Common myeloid progenitor, CD34-positive (primary cell): ENCODE measurements at regions not wholly inside any gene's neighbourhood (a gene's known extent, or its start where the extent isn't known, plus 50 kb on each side); places are given as distances from the start of the nearest gene placed in this dataset.

Source experiments
- CTCF ChIA-PET: fragments of 350-600 bp; sonication (Branson Sonifier 250); formaldehyde crosslinking; loops from one replicate; lab custom pipeline; 2021; ENCODE audit warnings: antibody characterized with exemption; lab: Charles Lee
- POLR2A ChIA-PET: fragments of 350-600 bp; sonication (Branson Sonifier 250); formaldehyde crosslinking; loops from one replicate; lab custom pipeline; 2021; ENCODE audit warnings: antibody characterized with exemption; lab: Charles Lee
- DNase-seq, 3 donors: peaks; one replicate each; pipeline versions ENCODE4 v3.0.0 to v3.0.0-alpha.2; 2013
- H3K27ac ChIP-seq, 2 experiments: 1 replicate in 1 of 2; 2 replicates in 1 of 2; pipeline ENCODE4 v1.7.0; 2013; ENCODE audit warnings: inconsistent platforms in 2 of 2, low read length in 2 of 2, mild to moderate bottlenecking in 2 of 2, low read depth in 1 of 2, moderate library complexity in 1 of 2; ENCODE audit not compliant: severe bottlenecking in 2 of 2, insufficient read depth in 1 of 2, poor library complexity in 1 of 2
- H3K27me3 ChIP-seq, 5 experiments: replicated peaks in 2 of 5; 1 replicate in 3 of 5; 2 replicates in 2 of 5; pipeline versions ENCODE4 v1.6.1 to v1.7.0; 2013; ENCODE audit warnings: low read length in 4 of 5, mild to moderate bottlenecking in 2 of 5, moderate library complexity in 2 of 5, inconsistent platforms in 1 of 5; ENCODE audit not compliant: insufficient read depth in 5 of 5, control insufficient read depth in 4 of 5
- H3K36me3 ChIP-seq, 4 experiments: 1 replicate in 2 of 4; 2 replicates in 2 of 4; pipeline versions ENCODE4 v1.6.1 to v1.7.0; 2013; ENCODE audit warnings: low read length in 3 of 4, control low read depth in 1 of 4, mild to moderate bottlenecking in 1 of 4; ENCODE audit not compliant: control insufficient read depth in 4 of 4, insufficient read depth in 4 of 4
- H3K4me1 ChIP-seq, 4 experiments: 1 replicate in 3 of 4; 2 replicates in 1 of 4; pipeline versions ENCODE4 v1.6.1 to v1.7.1; 2013; ENCODE audit warnings: low read length in 3 of 4, mild to moderate bottlenecking in 3 of 4, control low read depth in 1 of 4, inconsistent platforms in 1 of 4, moderate library complexity in 1 of 4; ENCODE audit not compliant: control insufficient read depth in 4 of 4, insufficient read depth in 4 of 4; ENCODE audit errors: control extremely low read depth in 1 of 4
- H3K4me3 ChIP-seq, 7 experiments: 1 replicate in 4 of 7; 2 replicates in 3 of 7; pipeline versions ENCODE4 v1.5.1 to v1.7.0; 2013; ENCODE audit warnings: mild to moderate bottlenecking in 7 of 7, low read length in 6 of 7, moderate library complexity in 6 of 7, inconsistent platforms in 2 of 7, low read depth in 2 of 7, control low read depth in 1 of 7; ENCODE audit not compliant: insufficient read depth in 4 of 7, control insufficient read depth in 1 of 7; ENCODE audit errors: extremely low read depth in 1 of 7
- H3K9me3 ChIP-seq, 5 experiments: 1 replicate in 4 of 5; 2 replicates in 1 of 5; pipeline versions ENCODE4 v1.6.1 to v1.7.1; 2013; ENCODE audit warnings: low read length in 4 of 5, mild to moderate bottlenecking in 2 of 5, inconsistent platforms in 1 of 5, low read depth in 1 of 5, moderate library complexity in 1 of 5; ENCODE audit not compliant: control insufficient read depth in 4 of 5, insufficient read depth in 2 of 5; ENCODE audit errors: control extremely low read depth in 1 of 5
- WGBS: methylation state at CpG from one replicate; pipeline ENCODE4 v1.1.5; 2013; ENCODE audit not compliant: insufficient coverage; 5-methylcytosine and 5-hydroxymethylcytosine counted together

- peaks cover 0 to 7% (median 0%) of the 10 kb centered on the region in 5 experiments for H3K9me3 ChIP-seq
- H3K27me3 ChIP-seq, result no peaks in the 10 kb centered on the region
- no peak overlapping the region for H3K27ac ChIP-seq
- WGBS, result 94% methylated on average over 2 of the region's 2 CpGs
- ChIA-PET POLR2A (no interaction called here), CTCF (no interaction called here)
- H3K4me1 ChIP-seq, result no peaks in the 10 kb centered on the region
- DNase-seq, result no peak
- H3K36me3 ChIP-seq, result no peaks in the 10 kb centered on the region
- H3K4me3 ChIP-seq, result no peak overlapping the region
These were observed 461.5 kb downstream of the MN1 start for GRCh38 chr22:27340047-27340446.

GRCh38 chr22:27344546-27344945, 457.0 kb downstream of the MN1 start:
- no peak for DNase-seq
- ChIA-PET POLR2A (no interaction called here), CTCF (no interaction called here)
- Histone ChIP-seq H3K27ac (no peak overlapping the region), H3K4me1 (no peaks in the 10 kb centered on the region), H3K36me3 (no peaks in the 10 kb centered on the region), H3K27me3 (no peaks in the 10 kb centered on the region), H3K9me3 (peaks cover 0 to 8% (median 0%) of the 10 kb centered on the region in 5 experiments), H3K4me3 (no peak overlapping the region)
- WGBS, result 100% methylated on average over 1 of the region's 1 CpG

GRCh38 chr22:27345691-27346090, 455.9 kb downstream of the MN1 start:
- H3K4me1 ChIP-seq, result no peaks in the 10 kb centered on the region
- ChIA-PET POLR2A (no interaction called here), CTCF (no interaction called here)
- no peak overlapping the region for H3K4me3 ChIP-seq
- no peak overlapping the region for H3K27ac ChIP-seq
- no peaks in the 10 kb centered on the region for H3K36me3 ChIP-seq
- WGBS, result 96% methylated on average over 6 of the region's 7 CpGs
- H3K9me3 ChIP-seq, result peaks cover 0 to 10% (median 0%) of the 10 kb centered on the region in 5 experiments
- DNase-seq, result no peak
- H3K27me3 ChIP-seq, result no peaks in the 10 kb centered on the region

GRCh38 chr22:27347951-27348350, 453.6 kb downstream of the MN1 start:
- ChIA-PET POLR2A (no interaction called here), CTCF (no interaction called here)
- DNase-seq, result no peak
- no peaks in the 10 kb centered on the region for H3K27me3 ChIP-seq
- no peaks in the 10 kb centered on the region for H3K4me1 ChIP-seq
- no peak overlapping the region for H3K27ac ChIP-seq
- WGBS, result 68% methylated on average over 3 of the region's 5 CpGs
- H3K4me3 ChIP-seq, result no peak overlapping the region
- H3K9me3 ChIP-seq, result peaks cover 0 to 3% (median 0%) of the 10 kb centered on the region in 5 experiments
- H3K36me3 ChIP-seq, result no peaks in the 10 kb centered on the region

GRCh38 chr22:27348634-27349033, 452.9 kb downstream of the MN1 start:
- ChIA-PET CTCF (no interaction called here), POLR2A (no interaction called here)
- Histone ChIP-seq H3K4me3 (no peak overlapping the region), H3K27ac (no peak overlapping the region), H3K4me1 (no peaks in the 10 kb centered on the region), H3K27me3 (no peaks in the 10 kb centered on the region), H3K9me3 (peaks cover 0 to 3% (median 0%) of the 10 kb centered on the region in 5 experiments), H3K36me3 (no peaks in the 10 kb centered on the region)
- no peak for DNase-seq
- WGBS, result 100% methylated on average over 2 of the region's 3 CpGs

- Histone ChIP-seq H3K4me3 (no peak overlapping the region), H3K4me1 (no peaks in the 10 kb centered on the region), H3K27ac (no peak overlapping the region), H3K36me3 (no peaks in the 10 kb centered on the region), H3K9me3 (peaks cover 0 to 3% (median 0%) of the 10 kb centered on the region in 5 experiments), H3K27me3 (peaks cover 0 to 2% (median 0%) of the 10 kb centered on the region in 5 experiments)
- ChIA-PET POLR2A (no interaction called here), CTCF (no interaction called here)
- DNase-seq, result no peak
These were observed 452.1 kb downstream of the MN1 start for GRCh38 chr22:27349456-27349855.

GRCh38 chr22:27350306-27350705, 451.2 kb downstream of the MN1 start:
- Histone ChIP-seq H3K4me1 (no peaks in the 10 kb centered on the region), H3K27me3 (peaks cover 0 to 3% (median 0%) of the 10 kb centered on the region in 5 experiments), H3K36me3 (no peaks in the 10 kb centered on the region)

More at GRCh38 chr22:27350306-27350705, 451.2 kb downstream of the MN1 start:
- no peak for DNase-seq
- Histone ChIP-seq H3K4me3 (no peak overlapping the region), H3K27ac (no peak overlapping the region), H3K9me3 (peaks cover 0 to 5% (median 0%) of the 10 kb centered on the region in 5 experiments)
- POLR2A ChIA-PET, result no interaction called here
- CTCF ChIA-PET, result no interaction called here
